ENCODE measurements at regions not wholly inside any gene's neighbourhood (a gene's known extent, or its start where the extent isn't known, plus 50 kb on each side); places are given as distances from the start of the nearest gene placed in this dataset.

GRCh38 chr10:28781296-28781695 is 104.0 kb downstream of the BAMBI start:
- no peak for DNase-seq (ENCODE audit: low read depth)
- H3K4me3 ChIP-seq (ENCODE audit: control insufficient read depth, low read depth, low read length) = no peak overlapping the region
- TF ChIP-seq CTCF (conservative IDR thresholded peaks at IDR 0.05; ENCODE audit: control insufficient read depth, insufficient read depth, low read depth, low read length) = no peak

- TF ChIP-seq CTCF (conservative IDR thresholded peaks at IDR 0.05; ENCODE audit: control insufficient read depth, insufficient read depth, low read depth, low read length) = no peak
- no peak for DNase-seq (ENCODE audit: low read depth)
- no peak overlapping the region for H3K4me3 ChIP-seq (ENCODE audit: control insufficient read depth, low read depth, low read length)
These were observed 105.8 kb downstream of the BAMBI start for GRCh38 chr10:28783087-28783486.

- DNase-seq (ENCODE audit: low read depth) = no peak
- H3K4me3 ChIP-seq (ENCODE audit: control insufficient read depth, low read depth, low read length) = no peak overlapping the region
- TF ChIP-seq CTCF (conservative IDR thresholded peaks at IDR 0.05; ENCODE audit: control insufficient read depth, insufficient read depth, low read depth, low read length) = no peak
These were observed 107.7 kb downstream of the BAMBI start for GRCh38 chr10:28785018-28785417.

GRCh38 chr10:28788252-28788651 is 110.9 kb downstream of the BAMBI start:
- no peak for TF ChIP-seq CTCF (conservative IDR thresholded peaks at IDR 0.05; ENCODE audit: control insufficient read depth, insufficient read depth, low read depth, low read length)
- DNase-seq (ENCODE audit: low read depth) = no peak
- H3K4me3 ChIP-seq (ENCODE audit: control insufficient read depth, low read depth, low read length) = no peak overlapping the region

- H3K4me3 ChIP-seq (ENCODE audit: control insufficient read depth, low read depth, low read length) = no peak overlapping the region
- no peak for DNase-seq (ENCODE audit: low read depth)
- TF ChIP-seq CTCF (conservative IDR thresholded peaks at IDR 0.05; ENCODE audit: control insufficient read depth, insufficient read depth, low read depth, low read length) = no peak
These were observed 111.4 kb downstream of the BAMBI start for GRCh38 chr10:28788762-28789161.

GRCh38 chr10:28790146-28790545 is 112.8 kb downstream of the BAMBI start:
- H3K4me3 ChIP-seq (ENCODE audit: control insufficient read depth, low read depth, low read length) = no peak overlapping the region
- DNase-seq (ENCODE audit: low read depth) = no peak
- TF ChIP-seq CTCF (conservative IDR thresholded peaks at IDR 0.05; ENCODE audit: control insufficient read depth, insufficient read depth, low read depth, low read length) = no peak

GRCh38 chr10:28793482-28793881 is 116.2 kb downstream of the BAMBI start:
- TF ChIP-seq CTCF (conservative IDR thresholded peaks at IDR 0.05; ENCODE audit: control insufficient read depth, insufficient read depth, low read depth, low read length) = no peak
- DNase-seq (ENCODE audit: low read depth) = no peak
- no peak overlapping the region for H3K4me3 ChIP-seq (ENCODE audit: control insufficient read depth, low read depth, low read length)

Measured in fibroblast of mammary gland (primary cell).